ENCODE measurements at regions not wholly inside any gene's neighbourhood (a gene's known extent, or its start where the extent isn't known, plus 50 kb on each side); places are given as distances from the start of the nearest gene placed in this dataset.
"Not testable (repeated sequence)": the region's sequence is repeated elsewhere in the genome, so short reads cannot be mapped to it uniquely, and the experiment has no call there.

GRCh38 chr5:88014984-88015383 lies 253.7 kb downstream of the TMEM161B start:
- DNase-seq (ENCODE audit: low spot score); in situ Hi-C loops (cut with HindIII; ENCODE audit: low sequenced_read_pairs): not testable (repeated sequence)

GRCh38 chr5:88000877-88001276 lies 267.8 kb downstream of the TMEM161B start:
- in situ Hi-C loops (cut with HindIII; ENCODE audit: low sequenced_read_pairs) = no loop called here
- DNase-seq (ENCODE audit: low spot score) = no peak

- DNase-seq (ENCODE audit: low spot score) = no peak
- in situ Hi-C loops (cut with HindIII; ENCODE audit: low sequenced_read_pairs) = no loop called here
Measured at GRCh38 chr5:87997662-87998061, 271.0 kb downstream of the TMEM161B start.

DNA sequence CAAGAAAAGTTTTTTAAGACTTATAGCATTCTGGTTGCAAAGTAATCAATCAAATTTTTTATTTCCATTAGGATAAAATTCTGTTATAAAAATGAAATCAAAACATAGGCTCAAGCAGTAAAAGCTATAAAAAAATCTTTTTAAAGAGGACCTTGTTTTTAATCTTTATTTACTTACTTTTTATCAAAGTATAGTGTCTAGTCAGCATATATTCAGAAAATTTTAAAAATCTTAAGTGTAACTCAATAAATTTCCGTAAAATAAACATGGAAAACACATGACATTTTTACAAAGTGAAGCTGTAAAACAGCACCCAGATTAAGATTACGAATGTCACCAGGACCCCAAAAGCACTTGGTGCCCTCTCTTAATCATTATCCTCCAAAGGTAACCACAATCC lies 302.4 kb downstream of the TMEM161B start:
- DNase-seq (ENCODE audit: low spot score) = no peak
- in situ Hi-C loops (cut with HindIII; ENCODE audit: low sequenced_read_pairs) = no loop called here

DNA sequence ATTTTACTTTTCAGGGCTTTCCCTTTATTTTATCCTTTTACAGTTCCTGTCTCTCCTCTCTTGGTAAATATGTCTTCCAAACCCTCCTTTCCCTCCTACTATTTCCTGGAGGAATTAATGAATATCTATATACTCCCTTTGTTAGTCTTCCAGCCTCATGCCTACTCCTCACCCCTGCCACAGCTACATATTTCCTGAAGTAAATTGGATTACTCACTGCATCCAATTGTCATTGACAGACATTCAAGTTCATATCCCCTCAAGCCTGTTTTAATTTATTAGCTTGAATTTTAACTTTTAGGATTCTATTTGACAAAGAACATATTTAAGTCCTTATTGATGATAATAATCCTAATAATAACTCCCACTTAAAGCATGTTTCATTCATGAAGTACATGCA lies 314.5 kb downstream of the TMEM161B start:
- in situ Hi-C loops (cut with HindIII; ENCODE audit: low sequenced_read_pairs) = no loop called here
- DNase-seq (ENCODE audit: low spot score) = no peak

- in situ Hi-C loops (cut with HindIII; ENCODE audit: low sequenced_read_pairs) = no loop called here
- DNase-seq (ENCODE audit: low spot score) = no peak
Measured at GRCh38 chr5:87951661-87952060, 317.0 kb downstream of the TMEM161B start.

- in situ Hi-C loops (cut with HindIII; ENCODE audit: low sequenced_read_pairs) = no loop called here
- DNase-seq (ENCODE audit: low spot score) = no peak
Measured at GRCh38 chr5:87949676-87950631, 318.7 kb downstream of the TMEM161B start.

GRCh38 chr5:87948486-87948885 lies 320.2 kb downstream of the TMEM161B start:
- DNase-seq (ENCODE audit: low spot score) = no peak
- in situ Hi-C loops (cut with HindIII; ENCODE audit: low sequenced_read_pairs) = no loop called here

GRCh38 chr5:87946271-87946670 lies 322.4 kb downstream of the TMEM161B start:
- in situ Hi-C loops (cut with HindIII; ENCODE audit: low sequenced_read_pairs) = no loop called here
- DNase-seq (ENCODE audit: low spot score) = peak; percentile 28

- in situ Hi-C loops (cut with HindIII; ENCODE audit: low sequenced_read_pairs) = no loop called here
- DNase-seq (ENCODE audit: low spot score) = no peak
Measured at GRCh38 chr5:87945286-87945650, 323.4 kb downstream of the TMEM161B start.

GRCh38 chr5:87944553-87945285 lies 323.9 kb downstream of the TMEM161B start:
- peak; percentile 98 for DNase-seq (ENCODE audit: low spot score)
- in situ Hi-C loops (cut with HindIII; ENCODE audit: low sequenced_read_pairs) = no loop called here

DNA sequence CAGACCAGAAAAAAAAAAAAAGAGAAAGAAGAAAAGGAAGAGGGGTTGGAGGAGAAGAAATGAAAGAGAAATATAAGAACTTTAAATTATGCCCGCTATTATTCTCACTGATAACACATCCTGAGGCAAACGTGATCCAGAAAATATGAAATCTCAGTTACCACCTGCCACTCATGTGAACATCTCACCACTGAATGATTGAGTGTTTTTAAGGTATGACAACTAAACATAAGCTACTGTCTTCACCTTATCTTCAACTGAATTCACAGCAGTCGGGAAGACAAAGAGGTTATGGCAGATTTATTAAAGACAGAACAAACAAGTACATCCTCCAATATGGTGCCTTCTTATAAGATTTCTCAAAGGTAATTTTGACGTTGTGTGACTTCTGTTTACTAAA lies 327.9 kb downstream of the TMEM161B start:
- in situ Hi-C loops (cut with HindIII; ENCODE audit: low sequenced_read_pairs) = no loop called here
- no peak for DNase-seq (ENCODE audit: low spot score)

GRCh38 chr5:87936667-87937066 lies 332.0 kb downstream of the TMEM161B start:
- DNase-seq (ENCODE audit: low spot score) = no peak
- in situ Hi-C loops (cut with HindIII; ENCODE audit: low sequenced_read_pairs) = no loop called here

DNA sequence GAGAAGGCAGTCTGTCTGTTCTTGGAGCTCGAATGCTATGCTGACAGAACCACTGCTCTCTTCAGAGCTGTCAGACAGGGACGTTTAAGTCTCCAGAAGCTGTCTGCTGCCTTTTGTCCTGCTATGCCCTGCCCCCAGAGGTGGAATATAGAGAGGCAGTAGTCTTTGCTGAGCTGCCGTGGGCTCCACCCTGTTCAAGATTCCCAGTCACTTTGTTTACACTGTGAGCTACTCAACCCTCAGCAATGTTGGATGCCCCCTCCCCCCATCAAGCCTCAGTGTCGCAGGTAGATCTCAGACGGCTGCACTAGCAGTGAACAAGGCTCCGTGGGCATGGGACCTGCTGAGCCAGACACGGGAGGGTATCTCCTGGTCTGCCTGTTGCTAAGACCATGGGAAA lies 344.2 kb downstream of the TMEM161B start:
- in situ Hi-C loops (cut with HindIII; ENCODE audit: low sequenced_read_pairs) = no loop called here
- DNase-seq (ENCODE audit: low spot score) = no peak

- DNase-seq (ENCODE audit: low spot score) = no peak
- in situ Hi-C loops (cut with HindIII; ENCODE audit: low sequenced_read_pairs) = no loop called here
Measured at GRCh38 chr5:87916320-87916719, 352.3 kb downstream of the TMEM161B start.

DNA sequence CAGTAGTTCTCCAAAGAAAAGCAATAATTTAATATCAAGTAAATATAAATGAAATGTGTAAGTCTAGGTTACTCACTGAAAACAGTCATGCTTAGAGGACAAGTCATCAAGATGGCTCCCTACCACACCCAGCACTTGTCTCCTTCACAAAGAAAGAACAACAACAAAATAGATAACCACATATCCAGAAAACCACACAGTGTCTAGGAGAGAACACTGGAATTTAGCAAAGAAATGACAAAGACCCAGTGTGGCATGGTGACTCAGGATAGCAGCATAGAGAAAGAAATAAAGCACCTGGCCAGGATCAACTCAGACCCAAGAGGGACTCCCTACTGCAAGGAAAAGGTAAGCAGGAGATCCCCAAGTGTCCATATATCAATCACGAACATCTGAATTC lies 356.2 kb downstream of the TMEM161B start:
- no peak for DNase-seq (ENCODE audit: low spot score)
- in situ Hi-C loops (cut with HindIII; ENCODE audit: low sequenced_read_pairs) = no loop called here

DNA sequence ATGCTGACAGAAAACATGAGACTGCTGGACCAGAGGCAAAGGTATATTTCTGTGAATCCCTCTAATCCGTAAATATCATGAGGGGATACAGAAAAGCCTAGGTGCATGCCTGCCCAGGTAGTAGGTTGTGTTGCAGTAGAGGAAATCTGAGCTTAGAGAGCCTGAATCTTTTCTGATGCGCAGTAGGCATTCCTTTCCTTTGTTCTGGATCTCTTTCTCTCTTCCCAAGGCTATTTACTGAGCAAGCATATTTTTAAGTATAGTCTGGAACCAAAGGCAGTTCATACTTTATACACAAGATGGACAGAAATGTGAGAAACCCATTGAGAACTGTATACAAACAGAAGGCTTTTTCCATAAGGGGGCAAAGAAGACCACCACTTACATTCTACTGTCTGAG lies 359.3 kb downstream of the TMEM161B start:
- no peak for DNase-seq (ENCODE audit: low spot score)
- in situ Hi-C loops (cut with HindIII; ENCODE audit: low sequenced_read_pairs) = no loop called here

DNA sequence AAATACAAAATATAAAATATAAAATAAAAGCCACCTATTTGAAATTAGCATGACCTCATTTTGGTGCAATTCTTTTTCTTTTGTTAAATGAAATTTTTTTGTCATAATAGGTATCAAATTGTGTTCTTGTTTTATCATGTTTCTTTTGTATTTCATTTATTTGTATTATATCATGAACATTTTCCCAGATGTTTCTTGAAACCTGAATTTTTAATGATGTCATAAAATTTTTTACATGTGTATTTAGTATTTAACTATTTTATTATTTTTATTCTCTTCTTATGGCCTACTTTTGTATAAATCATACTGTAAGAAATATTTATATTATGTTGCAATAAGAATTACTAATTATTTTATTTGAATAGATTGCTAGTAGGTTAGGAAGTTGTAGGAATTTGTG lies 361.7 kb downstream of the TMEM161B start:
- DNase-seq (ENCODE audit: low spot score) = no peak
- in situ Hi-C loops (cut with HindIII; ENCODE audit: low sequenced_read_pairs) = no loop called here

- DNase-seq (ENCODE audit: low spot score) = no peak
- in situ Hi-C loops (cut with HindIII; ENCODE audit: low sequenced_read_pairs) = no loop called here
Measured at GRCh38 chr5:87900419-87900818, 368.2 kb downstream of the TMEM161B start.

DNA sequence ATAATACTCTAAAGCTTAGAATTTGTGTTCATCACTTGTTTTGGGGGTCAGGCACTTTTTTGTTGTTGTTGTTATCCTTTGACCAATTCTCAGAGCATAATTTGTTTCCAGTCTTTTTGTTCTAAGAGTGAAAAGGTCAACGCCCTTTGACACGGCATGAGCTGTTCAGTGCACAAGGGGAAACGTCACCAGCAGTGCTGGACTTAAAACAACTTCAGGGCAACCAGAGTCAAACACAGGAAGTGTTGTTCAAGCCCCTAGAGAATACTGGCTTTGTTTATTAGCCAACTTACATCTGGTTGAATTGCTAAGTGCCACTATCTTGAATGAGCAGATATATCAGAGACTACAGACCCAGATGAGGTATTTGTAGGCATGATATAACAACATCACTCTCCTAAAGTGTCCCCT lies 368.9 kb downstream of the TMEM161B start:
- in situ Hi-C loops (cut with HindIII; ENCODE audit: low sequenced_read_pairs) = no loop called here
- peak; percentile 4 for DNase-seq (ENCODE audit: low spot score)

All from G401 (cell line).